Skeletal muscle satellite cell (primary cell): ENCODE measurements at regions not wholly inside any gene's neighbourhood (a gene's known extent, or its start where the extent isn't known, plus 50 kb on each side); places are given as distances from the start of the nearest gene placed in this dataset.
"Not testable (repeated sequence)": the region's sequence is repeated elsewhere in the genome, so short reads cannot be mapped to it uniquely, and the experiment has no call there.

Experiments used
- H3K27me3 ChIP-seq: 2 replicates; pipeline ENCODE4 v1.7.0; 2013; ENCODE audit warnings: low read length; ENCODE audit not compliant: control insufficient read depth, insufficient read depth
- H3K36me3 ChIP-seq: 2 replicates; pipeline ENCODE4 v1.7.0; 2013; ENCODE audit warnings: mild to moderate bottlenecking, control low read depth, low read length; ENCODE audit not compliant: insufficient read depth
- H3K4me1 ChIP-seq: 2 replicates; pipeline ENCODE4 v1.7.0; 2013; ENCODE audit warnings: low read length; ENCODE audit not compliant: control insufficient read depth, insufficient read depth
- H3K4me2 ChIP-seq: 2 replicates; pipeline ENCODE4 v1.7.0; 2013; ENCODE audit warnings: mild to moderate bottlenecking, low read length
- H3K4me3 ChIP-seq: 2 replicates; pipeline ENCODE4 v1.7.0; 2013; ENCODE audit warnings: low read length
- H3K9ac ChIP-seq: 2 replicates; pipeline ENCODE4 v1.7.0; 2013; ENCODE audit warnings: mild to moderate bottlenecking, low read depth, low read length, moderate library complexity
- H3K9me3 ChIP-seq: replicated peaks from 2 replicates; pipeline ENCODE4 v1.7.0; 2013; ENCODE audit warnings: mild to moderate bottlenecking, control low read depth, low read length

DNA sequence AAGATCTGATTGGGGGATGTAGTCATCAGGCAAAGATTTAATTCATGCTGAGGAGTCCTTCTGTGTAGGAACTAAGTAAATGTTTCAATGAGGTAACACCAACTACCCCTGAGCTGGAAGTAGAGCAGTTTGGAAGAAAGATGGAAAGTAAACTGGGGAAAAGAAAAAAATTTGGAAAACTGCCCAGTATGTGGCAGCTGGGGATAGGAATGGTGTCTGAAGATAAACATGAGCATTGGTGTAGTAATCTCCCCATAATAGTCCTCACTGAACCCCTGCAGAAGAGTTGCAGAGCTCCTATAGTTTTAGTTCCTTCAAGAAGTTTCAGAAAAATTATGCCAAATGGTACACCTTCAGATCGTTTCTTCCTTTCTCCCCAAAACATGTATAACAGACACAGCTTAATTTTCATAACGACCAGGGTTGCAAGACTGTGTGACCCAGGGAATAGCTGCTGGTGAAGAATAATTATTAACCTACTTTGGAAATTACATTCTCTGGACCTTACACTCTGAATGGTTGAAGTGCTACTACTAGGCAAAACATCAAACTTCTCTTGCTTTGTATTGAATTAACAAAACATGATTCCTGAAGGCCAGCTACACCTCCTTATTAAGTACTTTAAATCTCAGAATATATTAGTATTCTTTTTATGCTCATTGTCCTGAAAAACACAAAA lies 446.4 kb upstream of the NRG3 start:
- H3K4me1 ChIP-seq: no peaks in the 10 kb centered on the region
- no peak overlapping the region for H3K4me3 ChIP-seq
- peaks cover 4% of the 10 kb centered on the region for H3K9me3 ChIP-seq
- no peak overlapping the region for H3K9ac ChIP-seq
- no peaks in the 10 kb centered on the region for H3K27me3 ChIP-seq
- H3K4me2 ChIP-seq: no peak overlapping the region
- H3K36me3 ChIP-seq: no peaks in the 10 kb centered on the region

DNA sequence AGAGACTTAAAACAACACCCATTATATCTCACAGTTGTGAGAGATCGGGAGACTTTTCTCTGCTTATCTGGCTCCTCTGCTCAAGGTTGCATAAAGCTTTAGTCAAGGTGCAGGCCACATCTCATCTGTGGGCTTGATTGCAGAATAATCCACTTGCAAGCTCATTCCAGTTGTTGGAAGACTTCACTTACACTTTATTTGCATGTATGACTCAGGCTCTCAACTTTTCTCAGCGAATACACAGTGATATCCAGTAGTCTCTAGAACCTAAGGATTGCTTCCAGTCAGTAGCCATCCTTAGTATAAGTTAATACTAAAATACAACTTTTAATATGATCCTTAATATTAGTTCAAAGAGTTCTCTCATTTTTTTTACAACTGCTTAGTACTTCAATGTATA lies 435.5 kb upstream of the NRG3 start:
- Histone ChIP-seq H3K4me2 (no peak overlapping the region), H3K36me3 (no peaks in the 10 kb centered on the region), H3K4me1 (no peaks in the 10 kb centered on the region), H3K9me3 (no peaks in the 10 kb centered on the region), H3K4me3 (no peak overlapping the region), H3K27me3 (no peaks in the 10 kb centered on the region), H3K9ac (no peak overlapping the region)

DNA sequence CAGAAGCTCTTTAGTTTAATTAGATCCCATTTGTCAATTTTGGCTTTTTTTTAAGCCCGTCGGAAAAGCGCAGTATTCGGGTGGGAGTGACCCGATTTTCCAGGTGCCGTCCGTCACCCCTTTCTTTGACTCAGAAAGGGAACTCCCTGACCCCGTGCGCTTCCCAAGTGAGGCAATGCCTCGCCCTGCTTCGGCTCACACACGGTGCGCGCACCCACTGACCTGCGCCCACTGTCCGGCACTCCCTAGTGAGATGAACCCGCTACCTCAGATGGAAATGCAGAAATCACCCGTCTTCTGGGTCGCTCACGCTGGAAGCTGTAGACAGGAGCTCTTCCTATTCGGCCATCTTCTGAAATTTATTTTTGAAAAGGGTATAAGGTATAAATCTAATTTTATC lies 433.4 kb upstream of the NRG3 start:
- not testable (repeated sequence) for H3K36me3 ChIP-seq, H3K27me3 ChIP-seq, H3K9me3 ChIP-seq, H3K4me3 ChIP-seq, H3K4me1 ChIP-seq, H3K9ac ChIP-seq, H3K4me2 ChIP-seq

DNA sequence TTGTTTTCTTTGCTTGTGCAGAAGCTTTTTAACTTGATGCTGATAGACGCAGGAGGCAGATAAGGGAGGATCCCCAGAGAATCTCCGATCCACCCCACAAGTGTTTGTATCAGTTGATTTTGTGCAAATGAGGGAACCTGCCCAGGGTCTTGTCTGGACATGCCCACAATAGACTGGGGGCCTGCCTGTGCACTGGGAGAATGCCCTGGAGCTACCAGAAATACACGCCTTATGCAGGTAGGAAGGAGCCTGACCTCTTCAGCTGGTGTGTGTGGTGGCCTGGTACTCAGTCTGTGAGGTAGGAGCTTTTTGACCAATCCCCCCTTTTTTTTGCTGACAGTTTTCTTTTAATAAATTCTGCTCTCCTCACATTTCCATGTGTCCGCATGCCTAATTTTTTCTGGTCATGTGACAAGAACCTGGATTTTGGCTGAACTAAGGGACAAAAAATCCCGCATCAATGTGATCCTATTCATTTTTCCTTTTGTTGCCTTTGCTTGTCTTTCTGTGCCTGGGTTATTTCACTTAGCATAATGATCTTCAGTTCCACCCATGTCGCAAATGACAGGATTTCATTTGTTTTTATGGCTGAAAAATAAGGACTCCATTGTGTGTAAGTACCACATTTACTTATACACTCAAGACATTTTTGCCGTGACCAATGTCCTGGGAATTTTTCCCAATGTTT lies 430.6 kb upstream of the NRG3 start:
- no peak overlapping the region for H3K4me2 ChIP-seq
- H3K9me3 ChIP-seq: peaks cover 4% of the 10 kb centered on the region
- no peaks in the 10 kb centered on the region for H3K4me1 ChIP-seq
- no peak overlapping the region for H3K9ac ChIP-seq
- no peaks in the 10 kb centered on the region for H3K27me3 ChIP-seq
- no peaks in the 10 kb centered on the region for H3K36me3 ChIP-seq
- no peak overlapping the region for H3K4me3 ChIP-seq

DNA sequence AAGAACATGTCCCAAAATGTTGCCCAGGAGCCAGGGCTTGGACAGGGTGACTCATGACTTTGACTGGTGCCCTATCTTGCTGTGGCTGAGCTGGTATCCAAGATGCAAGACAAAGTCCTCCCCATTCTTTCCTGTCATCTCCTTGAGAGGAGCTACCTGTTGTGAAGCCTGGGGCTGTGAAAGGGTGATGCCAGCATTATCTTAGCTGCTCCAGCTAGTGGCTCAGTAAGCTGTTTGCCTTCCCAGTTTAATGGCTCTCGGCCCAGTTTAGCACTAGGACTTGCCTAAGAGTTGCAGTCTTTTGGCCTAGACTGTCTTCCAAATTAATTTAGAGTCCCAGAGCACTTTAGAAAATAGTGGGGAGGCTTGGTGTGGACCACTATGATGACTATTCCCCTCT lies 424.3 kb upstream of the NRG3 start:
- Histone ChIP-seq H3K9ac (no peak overlapping the region), H3K4me1 (no peaks in the 10 kb centered on the region), H3K4me3 (no peak overlapping the region), H3K36me3 (no peaks in the 10 kb centered on the region), H3K9me3 (peaks cover 4% of the 10 kb centered on the region), H3K27me3 (no peaks in the 10 kb centered on the region), H3K4me2 (no peak overlapping the region)

DNA sequence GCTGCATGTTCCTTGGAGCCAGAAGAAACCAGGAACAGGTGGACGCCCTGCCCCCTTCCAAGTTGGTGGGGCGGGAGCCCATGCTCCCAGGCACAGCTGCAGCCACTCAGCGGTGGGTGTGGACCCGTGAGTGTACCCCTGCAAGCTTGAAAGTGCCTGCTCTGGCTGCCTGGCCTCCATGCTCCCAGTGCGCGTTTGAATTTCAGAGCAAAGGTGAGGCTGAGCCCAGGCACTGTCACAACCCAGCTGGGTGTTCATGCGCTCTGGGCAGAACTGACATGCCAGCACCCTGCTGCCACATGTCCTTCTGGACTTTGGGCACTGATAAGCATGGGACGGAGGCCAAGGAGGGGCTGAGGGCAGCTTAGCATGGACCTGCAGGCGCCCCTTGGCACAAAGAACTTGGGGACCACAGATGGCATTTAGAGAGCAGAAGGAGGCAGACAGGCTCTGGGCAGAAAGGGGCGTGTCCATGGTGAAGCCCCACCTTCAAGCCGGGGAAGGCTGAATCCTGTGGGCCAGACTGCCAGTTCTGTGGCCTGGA lies 402.0 kb upstream of the NRG3 start:
- H3K36me3 ChIP-seq: no peaks in the 10 kb centered on the region
- no peak overlapping the region for H3K9ac ChIP-seq
- H3K9me3 ChIP-seq: no peaks in the 10 kb centered on the region
- H3K27me3 ChIP-seq: no peaks in the 10 kb centered on the region
- no peak overlapping the region for H3K4me2 ChIP-seq
- H3K4me3 ChIP-seq: no peak overlapping the region
- no peaks in the 10 kb centered on the region for H3K4me1 ChIP-seq

DNA sequence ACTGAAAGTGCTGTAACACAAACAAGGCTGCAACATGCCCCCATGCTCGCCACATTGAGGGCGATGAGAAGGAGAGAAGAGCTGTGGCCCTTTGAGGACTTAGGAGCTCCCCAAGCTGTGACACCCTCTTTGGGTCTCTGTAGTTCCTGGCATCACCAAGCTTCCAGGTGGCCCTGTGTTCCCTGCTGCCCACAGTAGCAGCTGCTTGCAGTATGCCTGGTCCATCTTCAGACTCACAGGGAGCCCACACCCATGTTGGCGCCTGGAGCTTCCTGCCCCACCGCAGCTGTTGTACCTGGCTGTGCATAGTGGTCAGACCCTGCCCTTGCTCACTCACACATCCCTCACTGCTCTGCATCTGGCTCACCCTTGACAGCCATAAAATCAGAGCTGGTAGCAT lies 401.2 kb upstream of the NRG3 start:
- Histone ChIP-seq H3K4me1 (no peaks in the 10 kb centered on the region), H3K9ac (no peak overlapping the region), H3K4me2 (no peak overlapping the region), H3K27me3 (no peaks in the 10 kb centered on the region), H3K36me3 (no peaks in the 10 kb centered on the region), H3K4me3 (no peak overlapping the region), H3K9me3 (no peaks in the 10 kb centered on the region)

DNA sequence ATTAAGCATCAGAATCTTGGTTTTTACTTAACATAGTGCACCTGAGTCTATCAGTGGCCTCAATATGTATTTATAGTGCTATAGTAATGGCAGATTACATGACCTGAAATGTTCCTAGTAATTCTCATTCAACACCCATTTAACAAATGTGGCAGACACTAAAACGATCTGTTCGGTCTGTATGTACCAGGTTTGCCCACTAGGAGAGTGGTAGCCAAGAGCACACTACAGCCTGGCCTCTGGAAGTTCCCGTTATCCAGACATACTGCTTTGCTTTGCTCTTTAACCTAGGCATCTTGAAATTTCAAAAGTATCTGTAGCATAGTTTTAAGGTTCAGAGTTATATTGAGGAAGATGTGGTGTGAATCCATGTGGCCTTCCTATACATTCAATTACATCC lies 395.7 kb upstream of the NRG3 start:
- no peaks in the 10 kb centered on the region for H3K36me3 ChIP-seq
- no peak overlapping the region for H3K9ac ChIP-seq
- no peaks in the 10 kb centered on the region for H3K27me3 ChIP-seq
- no peak overlapping the region for H3K4me3 ChIP-seq
- H3K4me2 ChIP-seq: no peak overlapping the region
- H3K9me3 ChIP-seq: no peaks in the 10 kb centered on the region
- H3K4me1 ChIP-seq: no peaks in the 10 kb centered on the region

DNA sequence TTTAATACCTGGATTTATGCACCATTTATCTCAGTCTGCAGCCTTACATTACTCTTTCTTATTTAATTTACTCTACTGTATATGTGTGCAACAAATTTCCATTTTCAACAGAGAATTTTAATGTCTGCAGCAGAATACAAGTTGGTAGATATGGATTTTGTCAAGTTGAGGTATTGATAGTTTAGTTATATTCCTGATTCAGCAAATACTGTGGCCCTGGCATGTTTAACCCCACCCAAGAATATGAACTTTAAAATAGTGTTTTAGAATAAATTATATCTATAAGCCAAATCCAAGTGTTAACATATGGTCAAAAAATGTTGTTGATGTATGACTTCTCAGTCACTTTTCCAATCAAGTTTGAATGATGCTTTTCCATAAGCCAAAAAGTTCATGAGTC lies 378.4 kb upstream of the NRG3 start:
- no peak overlapping the region for H3K4me3 ChIP-seq
- H3K4me1 ChIP-seq: no peaks in the 10 kb centered on the region
- no peaks in the 10 kb centered on the region for H3K36me3 ChIP-seq
- H3K4me2 ChIP-seq: no peak overlapping the region
- no peak overlapping the region for H3K9ac ChIP-seq
- peaks cover 4% of the 10 kb centered on the region for H3K9me3 ChIP-seq
- no peaks in the 10 kb centered on the region for H3K27me3 ChIP-seq

DNA sequence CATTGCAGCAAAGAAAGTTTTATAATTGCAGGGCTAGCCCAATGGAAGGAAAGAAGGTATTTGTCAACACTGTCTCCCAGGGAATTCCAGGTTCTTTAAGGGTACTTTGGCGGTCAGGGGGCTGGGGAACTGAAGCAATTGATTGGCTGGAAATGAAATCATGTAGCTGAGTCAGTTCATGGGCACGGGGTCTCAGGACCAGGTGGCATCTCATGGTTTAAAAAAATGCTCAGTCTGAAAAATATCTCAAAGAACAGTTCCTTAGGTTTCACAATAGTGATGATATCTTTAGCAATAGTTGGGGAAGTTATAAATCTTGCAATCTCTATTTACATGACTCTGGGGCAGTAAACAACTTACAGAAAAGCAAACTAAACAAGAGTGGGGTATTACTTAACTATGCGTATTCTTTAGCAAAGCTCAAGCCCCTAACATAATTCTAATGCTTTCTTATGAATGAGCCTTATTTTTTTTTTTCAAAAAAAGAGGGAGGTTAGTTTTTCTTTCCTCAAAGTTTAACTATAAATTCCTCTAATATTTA lies 376.9 kb upstream of the NRG3 start:
- Histone ChIP-seq H3K36me3 (no peaks in the 10 kb centered on the region), H3K9ac (no peak overlapping the region), H3K4me3 (no peak overlapping the region), H3K27me3 (no peaks in the 10 kb centered on the region), H3K4me2 (no peak overlapping the region), H3K4me1 (no peaks in the 10 kb centered on the region), H3K9me3 (peaks cover 4% of the 10 kb centered on the region)

DNA sequence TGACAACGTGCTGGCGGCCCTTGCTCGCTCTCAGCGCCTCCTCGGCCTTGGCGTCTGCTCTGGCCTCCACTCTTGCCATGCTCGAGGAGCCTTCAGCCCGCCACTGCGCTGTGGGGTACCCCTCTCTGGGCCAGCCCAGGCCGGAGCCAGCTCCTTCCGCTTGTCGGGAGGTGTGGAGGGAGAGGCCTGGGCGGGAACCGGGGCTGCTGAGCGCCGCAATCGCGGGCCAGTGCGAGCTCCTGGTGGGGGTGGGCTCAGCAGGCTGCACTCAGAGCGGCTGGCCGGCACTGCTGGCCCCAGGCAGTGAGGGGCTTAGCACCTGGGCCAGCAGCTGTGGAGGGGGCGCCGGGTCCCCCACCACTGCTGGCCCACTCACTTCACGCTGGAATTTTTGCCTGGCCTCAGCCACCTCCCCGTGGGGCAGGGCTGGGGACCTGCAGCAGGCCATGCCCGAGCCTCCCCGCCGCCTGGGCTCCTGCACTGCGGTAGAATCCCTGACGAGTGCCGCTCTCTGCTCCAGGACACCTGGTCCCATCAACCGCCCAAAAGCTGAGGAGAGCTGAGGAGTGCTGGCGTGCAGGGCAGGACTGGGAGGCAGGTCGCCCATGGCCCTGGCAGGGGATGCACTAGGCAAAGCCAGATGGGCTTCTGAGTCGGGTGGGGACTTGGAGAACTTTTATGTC lies 372.2 kb upstream of the NRG3 start:
- no peak overlapping the region for H3K4me3 ChIP-seq
- peaks cover 7% of the 10 kb centered on the region for H3K9me3 ChIP-seq
- no peak overlapping the region for H3K9ac ChIP-seq

More for the DNA sequence above, 372.2 kb upstream of the NRG3 start:
- Histone ChIP-seq H3K36me3 (no peaks in the 10 kb centered on the region), H3K27me3 (no peaks in the 10 kb centered on the region), H3K4me1 (no peaks in the 10 kb centered on the region), H3K4me2 (no peak overlapping the region)
